ENCODE measurements at regions not wholly inside any gene's neighbourhood (a gene's known extent, or its start where the extent isn't known, plus 50 kb on each side); places are given as distances from the start of the nearest gene placed in this dataset.
"Not testable (repeated sequence)": the region's sequence is repeated elsewhere in the genome, so short reads cannot be mapped to it uniquely, and the experiment has no call there.

GRCh38 chr4:110365761-110366160 is 110.2 kb upstream of the ENPEP start:
- no peak overlapping the region for H3K4me3 ChIP-seq (ENCODE audit: low read depth, low read length)
- no peak for DNase-seq (ENCODE audit: low read depth)

DNA sequence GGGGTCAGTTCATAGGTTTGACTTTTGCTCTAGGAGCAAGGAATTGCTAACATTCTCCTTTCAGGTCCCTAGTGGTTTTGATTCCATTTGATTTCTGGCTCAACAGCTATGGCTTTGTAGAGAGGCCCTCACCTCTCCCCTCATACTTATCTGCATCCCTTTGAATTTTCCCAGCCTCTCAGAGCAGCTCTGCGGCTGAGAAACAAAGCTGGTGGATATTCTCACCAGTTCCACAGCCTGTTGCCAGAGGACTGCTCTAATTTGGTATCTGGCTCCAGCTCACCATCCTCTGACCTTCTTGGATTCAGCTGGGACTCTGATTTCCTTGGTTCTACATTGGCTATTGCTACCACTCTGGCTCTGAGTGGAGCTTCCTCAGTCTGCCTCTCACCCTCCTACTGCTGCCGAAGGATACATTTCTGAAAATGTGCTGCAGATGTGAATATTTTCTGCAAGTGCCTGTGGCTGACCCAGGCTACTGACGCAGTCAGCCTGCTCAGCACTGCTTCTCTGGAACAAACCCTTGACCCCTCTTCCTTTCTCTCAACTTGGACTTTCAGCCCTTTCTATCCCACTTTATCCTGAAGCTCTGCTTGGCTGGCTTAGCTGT is 110.9 kb upstream of the ENPEP start:
- no peak overlapping the region for H3K4me3 ChIP-seq (ENCODE audit: low read depth, low read length)
- peak; percentile 31 for DNase-seq (ENCODE audit: low read depth)

DNA sequence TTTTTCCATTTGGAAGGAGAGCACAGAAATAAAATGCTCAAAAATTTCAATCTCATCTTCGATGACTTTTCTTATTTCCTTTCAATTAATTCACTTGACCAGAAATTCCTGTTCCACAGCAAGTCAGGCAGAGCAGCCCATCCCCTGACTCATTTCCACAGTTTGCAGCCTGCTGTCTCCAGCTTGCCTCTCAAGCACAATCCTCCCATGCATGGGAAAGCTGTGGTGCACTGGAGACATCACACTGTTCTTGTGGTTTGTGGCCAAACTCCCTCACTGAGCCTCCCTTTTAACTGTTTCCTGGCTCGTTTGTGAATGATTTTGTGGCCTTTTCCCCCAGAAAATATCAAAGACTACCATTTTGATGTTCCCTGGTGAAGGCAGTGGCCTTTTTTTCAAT is 114.0 kb upstream of the ENPEP start:
- peak; percentile 71 for DNase-seq (ENCODE audit: low read depth)

DNA sequence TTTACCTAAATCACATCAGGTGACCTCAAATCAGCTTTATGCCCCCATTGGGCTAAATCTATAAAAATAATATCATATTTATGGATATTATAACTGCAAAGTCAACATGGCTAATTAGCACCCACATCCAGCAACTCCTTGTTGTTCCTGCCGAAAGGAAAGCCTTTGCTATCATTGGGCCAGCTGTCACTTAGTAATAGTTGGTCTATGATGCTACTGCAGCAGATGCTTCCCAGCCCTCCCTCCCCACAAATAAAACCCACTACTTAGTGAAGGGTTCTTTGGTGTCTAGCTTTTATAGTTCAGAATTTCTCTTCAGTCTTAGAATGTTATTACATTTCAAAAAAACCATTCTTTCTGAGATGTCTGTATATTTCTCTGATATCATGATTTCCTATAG is 116.9 kb upstream of the ENPEP start:
- no peak overlapping the region for H3K4me3 ChIP-seq (ENCODE audit: low read depth, low read length)
- no peak for DNase-seq (ENCODE audit: low read depth)

More for the DNA sequence above, 114.0 kb upstream of the ENPEP start:
- no peak overlapping the region for H3K4me3 ChIP-seq (ENCODE audit: low read depth, low read length)

GRCh38 chr4:110357521-110357920 is 118.4 kb upstream of the ENPEP start:
- H3K4me3 ChIP-seq (ENCODE audit: low read depth, low read length), result no peak overlapping the region
- no peak for DNase-seq (ENCODE audit: low read depth)

GRCh38 chr4:110354460-110354859 is 121.5 kb upstream of the ENPEP start:
- no peak for DNase-seq (ENCODE audit: low read depth)
- H3K4me3 ChIP-seq (ENCODE audit: low read depth, low read length), result no peak overlapping the region

DNA sequence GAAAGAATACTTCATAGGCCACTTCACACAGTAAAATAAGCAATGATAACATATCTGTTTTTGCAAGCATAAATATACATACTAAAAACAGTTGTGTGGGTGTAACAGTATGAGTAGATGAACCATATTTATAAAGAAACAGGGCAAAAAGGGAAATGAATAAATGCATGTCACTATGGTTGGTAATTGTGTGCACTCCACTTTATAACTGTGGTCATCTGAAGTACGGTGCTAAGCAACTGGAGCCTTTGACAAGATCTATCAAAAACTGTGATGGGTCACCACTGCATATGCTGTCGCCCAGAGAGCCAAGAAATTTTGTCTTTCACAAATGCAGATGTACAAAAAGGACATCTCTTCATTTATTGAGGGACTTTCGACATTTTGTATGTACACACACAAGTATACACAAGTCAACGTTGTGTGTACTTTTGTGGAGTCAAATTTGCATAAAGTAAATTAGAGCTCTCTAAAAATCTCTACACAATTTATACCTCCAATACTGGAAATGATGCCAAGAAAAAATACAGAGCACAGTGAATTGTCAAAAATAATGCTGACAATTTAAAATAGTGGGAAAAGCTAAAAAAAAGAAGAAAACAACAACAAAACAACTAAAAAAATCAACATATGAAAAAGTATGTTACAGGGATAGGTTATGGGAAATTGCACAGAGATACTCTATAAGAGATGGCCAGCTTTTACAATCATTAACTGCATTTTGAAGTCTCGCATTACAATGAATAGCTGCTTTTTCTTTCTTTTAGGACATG is 123.1 kb upstream of the ENPEP start:
- H3K4me3 ChIP-seq (ENCODE audit: low read depth, low read length), result no peak overlapping the region
- DNase-seq (ENCODE audit: low read depth), result no peak

- DNase-seq (ENCODE audit: low read depth), result no peak
- no peak overlapping the region for H3K4me3 ChIP-seq (ENCODE audit: low read depth, low read length)
These were observed 127.1 kb upstream of the ENPEP start for GRCh38 chr4:110348711-110349383.

DNA sequence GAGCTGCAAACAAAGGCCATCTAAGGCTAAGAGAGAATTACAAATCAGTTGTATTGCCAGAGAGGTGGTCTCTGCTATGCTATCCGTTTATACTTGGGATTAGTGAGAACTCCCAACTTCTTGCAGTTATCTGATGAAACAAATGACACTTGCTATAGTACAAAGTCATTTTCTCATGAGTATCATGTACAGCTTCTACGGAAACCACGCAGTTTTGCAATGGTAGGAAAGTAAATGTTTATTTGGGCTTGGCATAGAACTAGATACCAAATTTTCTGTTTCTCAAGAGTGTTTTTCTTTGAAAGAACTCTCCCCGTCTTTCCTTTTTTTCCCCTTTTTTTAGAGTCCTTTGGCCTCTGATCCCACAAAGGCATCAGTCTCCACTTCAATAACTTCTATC is 128.2 kb upstream of the ENPEP start:
- no peak for DNase-seq (ENCODE audit: low read depth)
- no peak overlapping the region for H3K4me3 ChIP-seq (ENCODE audit: low read depth, low read length)

- no peak overlapping the region for H3K4me3 ChIP-seq (ENCODE audit: low read depth, low read length)
- DNase-seq (ENCODE audit: low read depth), result no peak
These were observed 131.8 kb upstream of the ENPEP start for GRCh38 chr4:110344165-110344564.

- no peak for DNase-seq (ENCODE audit: low read depth)
- H3K4me3 ChIP-seq (ENCODE audit: low read depth, low read length), result no peak overlapping the region
These were observed 132.4 kb upstream of the ENPEP start for GRCh38 chr4:110343534-110343933.

DNA sequence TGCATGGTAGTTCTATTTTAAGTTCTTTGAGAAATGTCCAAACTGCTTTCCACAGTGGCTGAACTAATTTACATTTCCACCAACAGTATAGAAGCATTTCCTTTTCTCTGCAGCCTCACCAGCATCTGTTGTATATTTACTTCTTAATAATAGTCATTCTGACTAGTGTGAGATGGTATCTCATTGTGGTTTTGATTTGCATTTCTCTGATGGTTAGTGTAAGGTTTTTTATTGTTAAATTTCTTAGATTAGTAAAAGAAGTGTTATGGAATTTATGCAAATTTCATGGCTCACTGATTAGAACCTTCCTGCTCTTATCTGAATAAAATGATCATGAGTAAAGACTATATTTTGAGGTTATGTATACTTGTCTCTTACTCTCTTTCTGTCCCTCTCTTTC is 134.8 kb upstream of the ENPEP start:
- H3K4me3 ChIP-seq (ENCODE audit: low read depth, low read length); DNase-seq (ENCODE audit: low read depth): not testable (repeated sequence)

- H3K4me3 ChIP-seq (ENCODE audit: low read depth, low read length), result no peak overlapping the region
- no peak for DNase-seq (ENCODE audit: low read depth)
These were observed 137.0 kb upstream of the ELOVL6 start for GRCh38 chr4:110335399-110335798.

- no peak overlapping the region for H3K4me3 ChIP-seq (ENCODE audit: low read depth, low read length)
- DNase-seq (ENCODE audit: low read depth), result no peak
These were observed 134.1 kb upstream of the ELOVL6 start for GRCh38 chr4:110332483-110332882.

DNA sequence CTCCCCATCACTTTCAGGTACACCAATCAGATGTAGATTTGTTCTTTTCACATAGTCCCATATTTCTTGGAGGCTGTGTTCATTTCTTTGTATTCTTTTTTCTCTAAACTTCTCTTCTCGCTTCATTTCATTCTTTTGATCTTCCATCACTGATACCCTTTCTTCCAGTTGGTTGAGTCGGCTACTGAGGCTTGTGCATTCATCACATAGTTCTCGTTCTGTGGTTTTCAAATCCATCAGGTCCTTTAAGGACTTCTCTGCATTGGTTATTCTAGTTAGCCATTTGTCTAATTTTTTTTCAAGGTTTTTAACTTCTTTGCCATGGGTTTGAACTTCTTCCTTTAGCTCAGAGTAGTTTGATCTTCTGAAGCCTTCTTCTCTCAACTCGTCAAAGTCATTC is 128.0 kb upstream of the ELOVL6 start:
- not testable (repeated sequence) for DNase-seq (ENCODE audit: low read depth); H3K4me3 ChIP-seq (ENCODE audit: low read depth, low read length)

GRCh38 chr4:110310795-110311194 is 112.4 kb upstream of the ELOVL6 start:
- DNase-seq (ENCODE audit: low read depth), result no peak
- no peak overlapping the region for H3K4me3 ChIP-seq (ENCODE audit: low read depth, low read length)

DNA sequence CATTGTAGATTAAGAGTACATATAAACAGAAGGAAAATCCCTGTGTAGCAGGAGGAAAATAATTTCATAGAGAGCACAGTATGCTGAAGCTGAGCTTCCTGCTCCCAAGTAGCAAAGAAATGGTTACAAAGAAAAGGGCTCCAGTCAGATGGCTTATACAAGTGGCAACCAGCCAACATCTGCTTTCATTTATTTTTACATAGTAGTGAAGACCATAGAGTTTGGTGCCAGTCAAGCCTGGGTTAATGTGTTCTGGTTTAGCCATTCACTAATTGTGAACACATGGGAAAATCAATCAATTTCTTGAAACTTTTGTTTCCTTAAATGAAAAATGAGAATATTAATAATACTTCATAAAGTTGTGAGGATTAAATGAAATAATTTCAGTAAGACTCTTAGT is 111.3 kb upstream of the ELOVL6 start:
- no peak for DNase-seq (ENCODE audit: low read depth)
- H3K4me3 ChIP-seq (ENCODE audit: low read depth, low read length), result no peak overlapping the region

- no peak for DNase-seq (ENCODE audit: low read depth)
- H3K4me3 ChIP-seq (ENCODE audit: low read depth, low read length), result no peak overlapping the region
These were observed 107.9 kb upstream of the ELOVL6 start for GRCh38 chr4:110306303-110306702.

GRCh38 chr4:110305455-110305854 is 107.0 kb upstream of the ELOVL6 start:
- no peak overlapping the region for H3K4me3 ChIP-seq (ENCODE audit: low read depth, low read length)
- no peak for DNase-seq (ENCODE audit: low read depth)

DNA sequence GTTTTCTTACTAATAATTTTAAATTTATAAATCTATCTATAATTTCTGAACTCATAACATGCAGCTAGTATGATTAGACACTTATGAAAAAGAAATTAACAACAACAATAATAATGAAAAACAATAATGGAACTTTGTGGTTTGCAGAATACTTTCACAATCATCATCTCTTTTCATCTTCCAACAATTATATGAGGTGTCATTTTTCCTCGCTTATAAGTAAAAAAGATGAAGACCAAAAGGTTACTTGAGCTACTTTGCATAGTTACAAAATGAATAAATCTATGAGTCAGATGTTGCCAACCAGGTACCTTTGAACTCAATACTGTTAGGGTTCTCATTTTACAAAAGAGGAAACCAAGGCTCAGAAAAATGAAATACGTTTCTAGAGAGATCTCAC is 98.5 kb upstream of the ELOVL6 start:
- no peak for DNase-seq (ENCODE audit: low read depth)
- H3K4me3 ChIP-seq (ENCODE audit: low read depth, low read length), result no peak overlapping the region

- H3K4me3 ChIP-seq (ENCODE audit: low read depth, low read length), result no peak overlapping the region
- DNase-seq (ENCODE audit: low read depth), result no peak
These were observed 95.8 kb upstream of the ELOVL6 start for GRCh38 chr4:110294165-110294564.
